HG02884 (cell line): ENCODE measurements at regions not wholly inside any gene's neighbourhood (a gene's known extent, or its start where the extent isn't known, plus 50 kb on each side); places are given as distances from the start of the nearest gene placed in this dataset.
"Not testable (repeated sequence)": the region's sequence is repeated elsewhere in the genome, so short reads cannot be mapped to it uniquely, and the experiment has no call there.

Experiments
- ATAC-seq: cut with Tn5 transposase; IDR thresholded peaks from one replicate; pipeline ENCODE4 v1.9.1; 2021; ENCODE audit warnings: mild to moderate bottlenecking, moderate library complexity; ENCODE audit not compliant: unreplicated experiment

GRCh38 chr9:74125941-74126340 lies 371.2 kb upstream of the RORB start:
- no peak for ATAC-seq

GRCh38 chr9:74132986-74133385 lies 364.1 kb upstream of the RORB start:
- no peak for ATAC-seq

DNA sequence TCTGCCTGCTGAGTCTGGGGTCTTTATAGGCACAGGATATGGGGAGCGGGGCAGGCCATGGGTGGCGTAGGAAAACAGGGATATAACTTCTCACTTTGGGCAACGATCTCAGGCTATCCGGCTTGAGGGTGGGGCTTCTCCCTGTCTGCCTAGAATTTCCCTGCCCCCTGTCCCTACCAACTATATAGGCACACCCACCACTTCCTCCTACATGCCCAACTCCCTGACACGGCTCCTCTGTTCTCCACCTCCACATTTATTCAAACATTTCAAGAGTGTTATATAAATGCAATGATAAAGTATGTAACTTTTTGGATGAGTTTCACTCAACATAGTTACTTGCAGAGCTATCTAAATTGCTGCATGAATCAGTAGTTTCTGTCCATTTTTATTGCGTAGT lies 363.2 kb upstream of the RORB start:
- no peak for ATAC-seq

DNA sequence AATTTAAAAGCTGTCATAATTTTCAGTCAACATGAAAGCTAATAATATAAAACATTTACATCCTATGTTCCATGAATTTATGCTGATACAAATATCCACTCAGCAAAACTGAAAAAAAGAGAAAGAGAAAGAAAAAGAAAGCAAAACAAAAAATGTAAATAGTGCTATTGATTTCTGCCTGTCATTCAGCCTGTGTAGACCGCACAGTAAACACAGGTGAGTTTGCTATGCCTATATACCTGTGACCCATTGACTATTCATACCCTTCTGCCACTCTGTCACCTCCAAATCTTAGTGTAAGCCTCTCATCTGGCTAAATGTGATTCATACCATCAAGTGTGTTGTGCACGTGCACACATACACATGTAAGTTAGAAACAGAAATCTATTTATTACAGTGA lies 359.0 kb upstream of the RORB start:
- ATAC-seq = no peak

DNA sequence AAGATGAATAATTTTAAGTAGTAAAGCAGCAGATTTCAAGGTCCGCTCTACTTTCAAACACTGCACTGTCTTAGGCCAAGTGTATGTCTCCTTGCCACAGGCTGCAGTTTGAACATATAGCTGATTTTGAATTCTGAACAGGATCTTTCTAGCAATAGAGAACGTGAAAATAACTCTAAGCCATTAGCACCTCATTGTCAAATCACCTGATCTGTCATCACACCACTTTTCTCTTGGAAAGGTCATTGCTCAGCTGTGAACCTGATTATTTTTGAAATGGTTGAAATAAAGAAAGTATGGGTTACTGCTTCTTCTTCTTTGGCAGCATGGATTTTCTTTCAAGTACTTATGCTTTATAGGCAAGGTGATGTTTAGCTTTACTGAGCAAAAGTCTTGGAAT lies 357.0 kb upstream of the RORB start:
- ATAC-seq = no peak

DNA sequence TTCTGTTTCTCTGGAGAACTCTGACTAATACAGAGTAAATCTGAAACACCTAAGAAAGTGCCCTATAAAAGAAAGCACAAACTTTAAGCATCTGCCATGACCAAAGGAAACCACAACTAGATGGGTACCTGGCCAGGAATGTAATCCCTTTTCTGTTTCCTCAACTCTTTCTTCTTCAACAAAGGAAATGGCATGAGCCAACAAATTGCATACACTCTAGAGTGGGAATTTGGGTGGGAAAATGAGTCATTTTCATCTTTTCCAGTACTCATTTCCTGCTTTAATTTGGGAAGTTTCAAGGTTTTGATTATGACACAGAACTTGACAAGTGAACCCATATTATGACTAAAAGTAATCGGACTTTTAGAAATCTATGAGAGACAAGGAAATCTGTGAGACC lies 349.2 kb upstream of the RORB start:
- no peak for ATAC-seq

DNA sequence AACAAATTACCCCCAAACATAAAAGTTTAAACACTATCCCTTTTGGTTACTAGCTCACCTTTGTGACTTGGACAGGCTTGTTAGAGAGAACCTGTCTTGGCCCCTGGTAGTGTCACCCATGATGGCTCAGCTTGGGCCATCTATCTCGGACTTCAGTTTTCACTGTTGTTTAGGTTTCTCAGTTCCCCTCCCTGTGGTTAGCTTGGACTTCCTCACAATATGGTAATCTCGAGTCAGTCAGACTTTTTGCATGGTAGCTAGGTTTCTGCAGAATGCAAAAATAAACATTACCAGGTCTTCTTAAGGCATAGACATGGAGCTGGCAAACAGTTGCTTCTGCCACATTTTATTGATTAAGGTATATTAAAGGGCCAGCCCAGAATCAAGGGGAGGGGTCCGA lies 324.3 kb upstream of the RORB start:
- peak; percentile 96 for ATAC-seq

DNA sequence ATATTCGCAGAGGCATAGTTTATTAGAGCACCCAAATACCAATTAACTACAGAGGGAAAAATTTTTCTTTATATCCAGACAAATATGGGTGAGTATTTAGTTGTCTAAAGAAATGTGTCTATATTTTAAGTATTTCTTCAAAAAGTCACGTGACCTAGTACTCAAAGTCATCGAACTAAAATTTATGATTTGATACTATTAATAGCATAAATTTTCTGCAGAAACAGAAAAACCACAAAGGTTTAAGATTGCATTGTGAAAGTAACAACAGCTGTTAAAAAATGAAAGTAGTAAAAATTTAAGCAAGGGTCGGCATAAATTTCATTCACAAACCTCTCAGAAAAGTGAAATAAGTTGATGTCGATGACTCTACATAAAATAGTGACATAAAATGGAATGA lies 323.9 kb upstream of the RORB start:
- ATAC-seq = peak; percentile 14

GRCh38 chr9:74197771-74198170 lies 299.4 kb upstream of the RORB start:
- ATAC-seq = not testable (repeated sequence)

- ATAC-seq = no peak
These were observed 292.1 kb upstream of the RORB start for GRCh38 chr9:74205056-74205455.

- no peak for ATAC-seq
These were observed 278.6 kb upstream of the RORB start for GRCh38 chr9:74218385-74219063.

DNA sequence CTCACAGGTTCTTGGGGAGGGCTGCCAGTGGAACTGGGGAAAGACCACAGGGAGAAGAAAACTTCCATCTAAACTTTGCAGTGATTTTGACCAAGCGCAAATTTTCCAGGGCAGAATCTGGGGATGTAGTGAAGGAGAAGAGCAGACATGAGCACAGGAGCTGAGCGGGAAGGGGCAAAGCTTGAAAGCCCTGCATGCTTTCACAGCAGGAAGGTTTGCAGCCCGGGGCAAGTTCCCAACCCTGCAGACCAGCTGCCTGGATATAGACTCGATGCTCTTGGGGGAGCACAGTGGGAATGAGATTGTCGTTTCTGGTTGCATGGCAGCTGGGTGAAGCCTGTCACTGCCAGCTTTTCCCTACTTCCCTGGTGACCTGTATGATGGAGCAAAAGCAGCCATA lies 276.8 kb upstream of the RORB start:
- ATAC-seq = no peak

DNA sequence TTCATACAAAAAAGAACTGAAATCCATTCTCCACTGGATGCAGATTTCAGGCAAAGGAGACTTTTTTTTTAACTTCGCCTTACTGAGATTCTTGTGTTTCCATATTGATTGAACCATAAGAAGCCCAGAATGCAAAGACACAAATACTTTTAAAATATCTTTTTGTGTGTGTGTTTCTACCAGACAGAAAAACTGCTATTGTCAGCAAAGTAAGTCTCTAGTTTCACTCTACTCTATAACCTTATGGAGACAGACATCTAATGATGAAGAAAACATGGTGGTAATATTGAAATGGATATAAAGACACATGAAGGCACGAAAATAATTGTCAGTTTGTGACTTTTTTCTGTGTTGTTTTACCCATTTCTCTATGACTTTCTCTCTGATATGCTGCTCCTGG lies 260.3 kb upstream of the RORB start:
- no peak for ATAC-seq

- no peak for ATAC-seq
These were observed 251.2 kb upstream of the RORB start for GRCh38 chr9:74245866-74246497.

- no peak for ATAC-seq
These were observed 241.6 kb upstream of the RORB start for GRCh38 chr9:74255489-74255984.

- no peak for ATAC-seq
These were observed 221.1 kb upstream of the RORB start for GRCh38 chr9:74275872-74276508.

GRCh38 chr9:74277532-74277931 lies 219.6 kb upstream of the RORB start:
- ATAC-seq = peak; percentile 83

- no peak for ATAC-seq
These were observed 215.5 kb upstream of the RORB start for GRCh38 chr9:74281674-74282073.

DNA sequence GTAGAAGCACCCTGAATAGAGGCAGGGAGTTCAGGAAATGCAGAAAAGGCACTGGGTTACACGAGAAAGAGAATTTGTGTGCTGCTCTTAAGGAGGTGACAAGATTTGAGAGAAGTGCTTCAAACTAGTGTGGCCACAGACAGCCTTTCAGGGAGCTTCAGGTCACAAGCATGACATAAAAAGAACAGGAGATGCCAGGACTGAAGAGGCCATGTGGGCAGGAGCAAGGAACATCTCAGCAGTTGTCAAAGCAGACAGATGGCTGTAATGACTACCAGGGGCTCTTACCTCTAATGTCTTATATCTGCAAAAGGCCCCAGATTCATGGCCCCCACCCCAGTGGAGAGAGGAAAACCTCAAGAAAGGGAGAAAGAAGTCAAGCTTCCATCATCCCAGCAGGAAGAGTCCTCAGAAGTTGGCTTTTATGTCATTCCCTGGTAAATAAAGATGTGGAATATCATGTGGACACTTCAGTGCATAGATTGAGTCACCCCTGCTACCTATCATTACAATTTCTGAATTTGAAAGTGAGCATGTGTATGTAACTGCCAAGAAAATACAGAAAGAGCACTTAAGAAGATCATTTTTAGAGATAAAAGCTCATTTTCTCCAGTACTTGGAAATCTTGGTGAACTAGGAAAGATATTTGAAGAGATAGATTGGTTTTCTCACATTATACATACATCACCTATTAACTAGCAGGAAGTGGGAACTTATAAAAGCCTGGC lies 214.4 kb upstream of the RORB start:
- ATAC-seq = no peak

- ATAC-seq = no peak
These were observed 212.3 kb upstream of the RORB start for GRCh38 chr9:74284581-74285450.

DNA sequence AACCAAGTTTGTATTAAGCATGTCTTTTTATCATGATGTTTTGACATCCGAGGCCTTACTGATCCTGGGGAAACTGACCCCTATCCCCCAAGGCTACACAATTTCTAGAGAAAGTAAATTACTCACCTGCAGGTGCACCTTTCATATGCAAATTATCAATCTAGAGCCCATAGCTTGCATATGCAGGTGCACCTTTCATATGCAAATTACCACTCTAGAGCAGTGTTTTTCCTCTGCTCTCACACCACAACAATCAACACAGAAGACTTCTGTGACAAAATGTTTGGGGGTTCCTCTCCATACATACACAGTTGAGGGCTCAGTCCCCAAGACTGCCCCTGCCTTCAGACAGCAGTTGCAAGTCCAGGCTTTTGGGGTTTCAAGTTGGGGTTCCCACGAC lies 203.7 kb upstream of the RORB start:
- no peak for ATAC-seq
